GM12874 (cell line): ENCODE measurements at regions not wholly inside any gene's neighbourhood (a gene's known extent, or its start where the extent isn't known, plus 50 kb on each side); places are given as distances from the start of the nearest gene placed in this dataset.

Experiments
- CTCF ChIP-seq: IDR thresholded peaks from 2 replicates; pipeline ENCODE4 v1.5.1; 2011; ENCODE audit warnings: low read depth, mild to moderate bottlenecking, control low read depth, low read length, moderate library complexity; ENCODE audit not compliant: insufficient read depth

DNA sequence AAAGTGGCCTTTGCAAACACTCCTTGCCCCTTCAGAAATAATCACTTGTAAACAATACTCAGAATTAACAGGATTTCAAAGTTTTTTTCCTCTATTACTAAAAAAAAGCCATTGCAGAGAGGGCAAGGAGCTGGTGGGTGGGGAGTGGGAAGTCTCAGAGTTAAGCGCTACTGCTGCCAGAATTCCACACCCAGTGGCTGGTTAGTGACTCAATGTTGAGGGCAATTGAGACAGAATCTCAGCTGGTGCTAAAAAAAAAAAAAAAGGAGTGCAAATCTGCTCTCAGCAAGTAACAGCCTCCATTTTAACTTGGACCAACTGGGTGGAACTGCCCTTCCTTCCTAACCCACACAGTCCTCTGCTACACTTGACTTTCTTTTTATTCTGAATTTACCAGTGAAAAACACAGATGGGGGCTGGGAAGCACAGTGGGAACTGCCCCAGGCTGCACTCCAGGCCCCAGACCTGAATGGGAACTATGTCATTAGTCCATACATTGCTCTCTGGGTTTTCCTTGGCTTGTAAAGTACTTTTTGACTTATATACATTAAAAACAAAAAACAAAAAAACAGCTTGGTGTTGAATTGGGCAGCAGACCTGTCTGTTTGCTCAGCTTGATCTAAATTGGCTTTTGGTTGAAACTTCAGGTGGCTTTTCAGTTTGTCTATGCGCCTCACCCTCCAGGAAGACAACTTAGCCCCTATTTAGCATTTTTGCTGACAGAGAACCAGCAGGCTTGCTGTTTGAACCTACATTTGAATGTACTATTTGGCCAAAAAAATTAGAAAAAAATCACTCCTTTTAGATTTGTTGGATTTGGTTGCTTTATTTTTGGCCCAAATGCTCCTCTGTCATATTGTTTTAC is 357.8 kb upstream of the TBL1XR1 start:
- TF ChIP-seq CTCF: no peak

GRCh38 chr3:177557548-177557947 is 360.3 kb upstream of the TBL1XR1 start:
- TF ChIP-seq CTCF: no peak

DNA sequence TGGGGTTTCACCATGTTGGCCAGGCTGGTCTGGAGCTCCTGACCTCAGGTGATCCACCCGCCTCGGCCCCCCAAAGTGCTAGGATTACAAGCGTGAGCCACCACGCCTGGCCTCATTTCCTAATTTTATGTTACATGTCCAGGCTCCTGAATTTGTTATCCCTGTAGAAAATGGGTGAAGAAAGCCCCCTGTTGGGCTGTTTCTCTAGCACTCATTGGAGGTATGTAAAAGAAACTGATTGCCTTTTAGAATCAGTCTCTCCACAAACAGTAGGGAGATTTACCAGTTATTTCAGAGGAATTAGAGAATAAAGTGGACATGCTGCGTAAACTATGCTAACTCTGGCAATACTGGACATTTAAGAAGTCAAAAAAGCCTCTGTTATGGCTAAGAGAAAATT is 364.1 kb upstream of the TBL1XR1 start:
- TF ChIP-seq CTCF: no peak

DNA sequence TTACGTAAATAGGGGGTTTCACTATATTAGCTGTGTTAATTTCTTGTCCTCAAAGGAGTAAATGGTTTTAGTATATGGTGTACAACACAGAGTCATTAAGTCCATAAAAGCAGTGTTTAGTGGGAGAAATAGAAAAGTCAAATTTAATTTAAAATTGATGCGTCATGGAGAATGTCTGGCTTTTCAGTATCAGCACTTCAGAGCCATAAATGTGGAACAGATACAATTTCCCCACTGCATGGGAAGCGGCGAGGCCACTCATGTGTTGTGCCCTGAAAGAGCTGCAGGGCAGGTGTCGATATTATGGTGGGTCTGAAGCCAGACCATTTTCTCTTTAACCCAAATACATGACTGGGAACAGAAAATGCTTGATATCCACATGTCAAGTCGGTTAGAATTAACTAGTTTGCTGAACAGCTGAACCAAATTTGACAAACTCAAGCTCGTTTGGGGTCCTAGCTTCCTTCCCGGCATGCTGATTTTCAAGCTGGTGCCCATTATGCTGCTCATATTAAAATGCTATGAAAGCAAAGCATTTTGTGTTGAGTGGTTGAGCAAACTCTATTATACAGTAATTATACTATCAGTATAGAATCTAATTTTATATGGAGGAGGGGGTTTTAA is 364.6 kb upstream of the TBL1XR1 start:
- no peak for TF ChIP-seq CTCF

- TF ChIP-seq CTCF: no peak
Observed at GRCh38 chr3:177563243-177563780, 366.0 kb upstream of the TBL1XR1 start.

DNA sequence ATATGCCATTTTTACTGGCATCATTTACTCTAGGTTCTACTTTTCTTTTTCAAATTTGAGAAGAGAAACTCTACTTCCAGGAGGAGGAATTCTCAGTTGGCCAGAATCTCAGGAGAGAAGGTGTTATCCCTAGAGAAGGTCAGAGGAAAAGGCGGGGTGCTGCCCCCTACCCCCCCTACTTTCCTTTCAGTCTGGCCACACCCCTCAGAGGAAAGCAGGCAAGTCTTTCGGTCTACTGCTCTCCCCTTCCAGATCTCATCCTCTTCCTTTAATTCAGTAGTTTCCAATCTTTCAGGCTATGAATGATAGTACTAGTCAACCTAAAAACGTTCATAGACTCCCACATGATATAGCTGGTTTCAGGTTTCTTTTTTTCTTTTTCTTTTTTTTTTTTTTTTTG is 366.5 kb upstream of the TBL1XR1 start:
- no peak for TF ChIP-seq CTCF

DNA sequence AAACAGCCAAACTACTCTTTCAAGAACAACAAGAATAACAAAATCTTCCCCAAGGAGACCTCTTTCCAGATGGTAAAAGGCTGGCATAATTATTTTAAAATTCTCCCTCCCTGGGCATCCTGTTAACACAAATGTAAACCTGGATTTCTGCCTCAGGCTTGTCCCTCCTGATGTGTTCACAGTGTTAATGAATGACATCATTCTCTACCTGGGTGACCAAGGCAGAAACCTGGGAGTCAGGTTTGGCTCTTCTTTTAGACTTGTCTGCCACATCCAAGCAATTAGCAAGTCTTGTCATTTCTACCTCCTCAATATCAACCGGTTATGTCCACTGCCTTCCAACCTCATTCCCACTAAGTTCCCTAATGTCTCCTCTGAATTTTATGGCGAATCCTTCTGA is 368.7 kb upstream of the TBL1XR1 start:
- no peak for TF ChIP-seq CTCF
